C4-2B (cell line): ENCODE measurements at regions not wholly inside any gene's neighbourhood (a gene's known extent, or its start where the extent isn't known, plus 50 kb on each side); places are given as distances from the start of the nearest gene placed in this dataset.

ENCODE experiments used
- H3K27ac ChIP-seq: fragments of 450-650 bp; 2 replicates; pipeline ENCODE4 v1.5.1; 2017
- ZFX ChIP-seq: fragments of 450-650 bp; IDR thresholded peaks from 2 replicates; pipeline ENCODE4 v1.6.1; 2017
- TF ChIP-seq, protein P1 (sequence below): fragments of 450-650 bp; conservative IDR thresholded peaks from 2 replicates; pipeline ENCODE4 v1.5.1; 2017; ENCODE audit warnings: mild to moderate bottlenecking

DNA sequence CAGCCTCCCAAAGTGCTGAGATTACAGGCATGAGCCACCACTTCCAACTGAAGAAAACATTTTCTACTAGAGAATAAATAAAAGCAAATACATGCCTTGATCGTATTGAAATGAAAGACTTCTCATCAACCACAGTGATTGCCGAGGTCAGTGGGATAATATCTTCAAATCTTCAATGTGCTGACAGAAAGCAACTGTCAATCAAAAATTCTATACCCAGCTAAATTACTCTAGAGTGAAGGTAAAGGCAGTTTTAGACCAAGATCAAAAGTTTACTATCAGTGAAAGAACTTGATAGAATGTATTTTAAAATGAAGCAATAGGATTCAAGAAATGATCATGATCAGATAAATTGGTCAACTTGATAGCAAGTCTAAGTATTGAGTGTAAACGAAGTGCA lies 130.6 kb downstream of the BRD1 start:
- TF ChIP-seq ZFX: no peak
- TF ChIP-seq, protein P1, sequence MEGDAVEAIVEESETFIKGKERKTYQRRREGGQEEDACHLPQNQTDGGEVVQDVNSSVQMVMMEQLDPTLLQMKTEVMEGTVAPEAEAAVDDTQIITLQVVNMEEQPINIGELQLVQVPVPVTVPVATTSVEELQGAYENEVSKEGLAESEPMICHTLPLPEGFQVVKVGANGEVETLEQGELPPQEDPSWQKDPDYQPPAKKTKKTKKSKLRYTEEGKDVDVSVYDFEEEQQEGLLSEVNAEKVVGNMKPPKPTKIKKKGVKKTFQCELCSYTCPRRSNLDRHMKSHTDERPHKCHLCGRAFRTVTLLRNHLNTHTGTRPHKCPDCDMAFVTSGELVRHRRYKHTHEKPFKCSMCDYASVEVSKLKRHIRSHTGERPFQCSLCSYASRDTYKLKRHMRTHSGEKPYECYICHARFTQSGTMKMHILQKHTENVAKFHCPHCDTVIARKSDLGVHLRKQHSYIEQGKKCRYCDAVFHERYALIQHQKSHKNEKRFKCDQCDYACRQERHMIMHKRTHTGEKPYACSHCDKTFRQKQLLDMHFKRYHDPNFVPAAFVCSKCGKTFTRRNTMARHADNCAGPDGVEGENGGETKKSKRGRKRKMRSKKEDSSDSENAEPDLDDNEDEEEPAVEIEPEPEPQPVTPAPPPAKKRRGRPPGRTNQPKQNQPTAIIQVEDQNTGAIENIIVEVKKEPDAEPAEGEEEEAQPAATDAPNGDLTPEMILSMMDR: no peak
- H3K27ac ChIP-seq: no peak overlapping the region

DNA sequence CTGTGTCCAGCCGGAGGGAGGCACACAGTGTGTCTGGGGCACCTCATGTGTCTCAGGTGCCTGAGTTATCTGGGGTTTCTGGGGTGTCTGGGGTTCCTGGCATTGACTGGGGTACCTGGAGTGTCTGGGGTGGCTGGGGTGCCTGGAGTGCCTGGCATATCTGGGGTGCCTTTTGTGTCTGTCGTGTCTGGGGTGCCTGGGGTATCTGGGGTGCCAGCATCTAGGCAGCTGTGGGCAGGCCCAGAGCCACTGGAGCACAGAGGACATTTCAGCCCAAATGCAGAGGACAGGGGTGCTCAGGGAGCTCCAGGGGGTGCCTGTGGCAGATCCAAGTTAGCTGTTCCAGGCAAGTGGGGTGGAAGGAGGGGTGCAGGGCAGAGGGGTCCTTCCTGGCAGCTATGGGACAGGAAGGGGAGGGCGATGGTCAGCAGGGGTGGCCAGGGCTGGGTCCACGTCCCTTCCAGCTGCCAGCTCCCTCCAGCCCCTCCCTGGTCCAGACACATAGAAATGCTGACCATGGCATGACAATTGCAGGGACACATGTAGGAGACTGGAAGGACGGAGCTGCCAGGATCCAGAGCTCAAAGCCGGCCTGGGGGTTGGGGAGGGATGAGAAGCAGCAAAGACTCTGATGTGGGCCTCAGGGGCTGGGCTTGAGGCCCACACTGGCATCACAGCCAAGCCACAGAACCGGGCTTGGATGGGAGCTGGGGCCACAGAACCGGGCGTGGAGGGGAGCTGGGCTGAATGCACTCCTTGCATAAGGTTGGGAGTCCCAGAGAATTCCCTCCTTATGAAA lies 133.0 kb downstream of the BRD1 start:
- TF ChIP-seq, protein P1: no peak
- no peak for TF ChIP-seq ZFX
- H3K27ac ChIP-seq: no peak overlapping the region

DNA sequence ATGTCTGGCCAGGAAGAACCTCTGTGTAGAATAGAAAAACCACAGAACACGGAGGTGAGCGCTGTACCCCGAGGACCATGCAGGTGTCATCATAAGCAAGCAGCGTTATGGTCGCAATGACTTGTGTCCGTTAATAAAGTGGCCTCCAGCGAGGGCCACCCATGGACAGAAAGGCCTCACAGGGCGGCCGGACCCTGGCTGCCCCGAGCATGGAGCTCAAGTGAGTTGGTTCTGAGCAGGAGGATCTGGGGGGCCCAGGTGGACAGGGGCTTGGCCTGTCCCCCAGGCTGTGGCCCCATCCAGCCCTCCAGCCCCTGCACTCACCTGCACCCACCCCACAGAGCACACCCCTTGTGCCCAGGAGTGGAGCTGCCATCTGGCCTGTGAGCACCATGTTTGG lies 133.8 kb downstream of the BRD1 start:
- TF ChIP-seq, protein P1: no peak
- no peak for TF ChIP-seq ZFX
- no peak overlapping the region for H3K27ac ChIP-seq

DNA sequence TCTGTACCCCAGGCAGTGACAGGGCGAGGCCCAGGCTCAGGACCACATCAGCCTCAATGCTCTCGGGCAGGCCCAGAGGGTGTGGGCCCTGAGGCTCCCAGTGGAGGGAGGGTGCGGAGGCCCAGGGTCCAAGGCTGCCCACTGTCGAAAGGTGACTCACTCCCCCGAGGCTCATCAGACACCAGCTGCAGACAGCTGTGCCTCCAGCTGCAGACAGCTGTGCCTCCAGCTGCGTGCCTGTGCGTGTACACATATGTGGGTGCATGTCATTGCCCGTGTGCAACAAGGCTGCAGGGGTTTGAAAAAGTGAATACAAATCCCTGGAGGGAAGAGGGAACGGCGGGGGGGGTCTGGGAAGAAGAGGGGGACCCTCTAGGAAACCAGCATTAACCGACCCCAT lies 134.3 kb downstream of the BRD1 start:
- no peak overlapping the region for H3K27ac ChIP-seq
- TF ChIP-seq ZFX: no peak
- TF ChIP-seq, protein P1: no peak

DNA sequence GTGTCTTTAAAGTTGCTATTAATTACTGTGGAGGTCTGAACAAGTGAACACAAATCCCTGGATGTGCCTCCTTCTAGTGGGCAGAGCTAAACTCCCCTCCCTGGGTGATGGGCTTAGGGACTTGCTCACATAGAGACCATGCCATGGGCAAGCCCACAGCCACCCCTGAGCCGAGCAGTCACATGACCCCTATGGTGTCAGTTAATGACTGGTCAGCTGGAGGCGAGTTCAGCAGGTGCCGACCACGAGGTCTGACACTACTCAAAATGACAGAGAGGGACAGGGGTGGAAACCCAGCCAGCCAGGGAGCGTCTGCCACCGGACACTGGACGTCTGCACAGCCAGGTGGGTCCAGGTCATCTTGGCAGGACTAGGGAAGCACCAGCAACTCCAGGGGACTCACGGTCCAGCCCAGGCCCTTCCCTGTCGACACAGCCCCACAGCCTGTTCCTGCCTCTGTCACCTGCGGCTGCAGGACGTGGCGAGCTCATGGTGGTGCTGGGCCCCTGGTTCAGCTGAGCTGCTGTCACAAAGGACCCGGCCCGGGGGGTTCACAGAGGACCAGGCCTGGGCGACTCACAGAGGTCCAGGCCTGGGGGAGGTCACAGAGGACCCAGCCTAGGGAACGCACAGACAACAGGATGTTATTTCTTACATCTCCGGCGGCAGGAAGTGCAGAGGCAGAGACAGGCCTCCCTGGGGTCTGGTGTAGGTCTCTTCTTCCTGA lies 135.0 kb downstream of the BRD1 start:
- no peak overlapping the region for H3K27ac ChIP-seq
- no peak for TF ChIP-seq ZFX
- TF ChIP-seq, protein P1: no peak

DNA sequence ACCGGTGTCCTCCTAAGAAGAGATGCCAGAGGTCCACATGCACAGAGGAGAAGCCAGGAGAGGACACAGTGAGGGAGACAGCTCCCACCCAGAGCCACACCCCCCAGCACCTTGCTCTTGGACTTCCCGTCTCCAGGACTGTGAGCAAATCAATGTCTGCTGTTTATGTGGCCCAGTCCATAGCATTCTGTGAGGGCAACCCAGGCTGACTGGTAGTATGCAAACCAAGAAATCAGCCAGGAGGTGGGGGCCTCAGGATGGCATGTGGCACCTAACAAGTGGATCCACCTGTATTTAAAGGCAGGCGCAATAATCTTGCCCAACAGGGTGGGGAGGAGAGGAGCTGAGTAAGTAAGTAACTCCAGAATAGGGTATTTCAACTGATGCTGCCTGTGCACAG lies 136.4 kb downstream of the BRD1 start:
- TF ChIP-seq ZFX: no peak
- TF ChIP-seq, protein P1: no peak
- H3K27ac ChIP-seq: no peak overlapping the region

DNA sequence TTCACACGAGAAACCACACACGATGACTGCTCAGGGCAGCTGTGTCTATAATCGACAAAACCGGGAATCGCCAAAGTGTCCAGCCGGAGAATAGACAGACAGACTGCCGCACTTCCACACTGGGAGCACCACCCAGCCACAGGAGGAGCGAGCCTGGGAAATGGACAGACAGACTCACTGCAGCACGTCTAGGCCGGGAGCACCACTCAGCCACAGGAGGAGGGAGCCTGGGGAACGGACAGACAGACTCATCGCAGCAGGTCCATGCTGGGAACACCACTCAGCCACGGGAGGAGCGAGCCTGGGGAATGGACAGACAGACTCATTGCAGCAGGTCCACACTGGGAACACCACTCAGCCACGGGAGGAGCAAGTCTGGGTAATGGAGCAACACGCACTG lies 137.2 kb downstream of the BRD1 start:
- H3K27ac ChIP-seq: no peak overlapping the region
- TF ChIP-seq ZFX: no peak
- TF ChIP-seq, protein P1: no peak
